D721Med (cell line): ENCODE measurements at regions not wholly inside any gene's neighbourhood (a gene's known extent, or its start where the extent isn't known, plus 50 kb on each side); places are given as distances from the start of the nearest gene placed in this dataset.

Experiments
- DNase-seq: peaks from one replicate; pipeline ENCODE4 v3.0.0; 2011; ENCODE audit warnings: low spot score; ENCODE audit not compliant: insufficient read length
- FAIRE-seq: peaks from 2 replicates; lab custom pipeline; 2011; peaks lifted over from hg19 to GRCh38; lab: Jason Lieb, UNC
- TF ChIP-seq, protein P1 (sequence below): IDR thresholded peaks from 2 replicates; pipeline ENCODE4 v1.5.1; 2012; ENCODE audit warnings: mild to moderate bottlenecking, control low read depth; ENCODE audit not compliant: insufficient read depth; ENCODE audit errors: missing control alignments

DNA sequence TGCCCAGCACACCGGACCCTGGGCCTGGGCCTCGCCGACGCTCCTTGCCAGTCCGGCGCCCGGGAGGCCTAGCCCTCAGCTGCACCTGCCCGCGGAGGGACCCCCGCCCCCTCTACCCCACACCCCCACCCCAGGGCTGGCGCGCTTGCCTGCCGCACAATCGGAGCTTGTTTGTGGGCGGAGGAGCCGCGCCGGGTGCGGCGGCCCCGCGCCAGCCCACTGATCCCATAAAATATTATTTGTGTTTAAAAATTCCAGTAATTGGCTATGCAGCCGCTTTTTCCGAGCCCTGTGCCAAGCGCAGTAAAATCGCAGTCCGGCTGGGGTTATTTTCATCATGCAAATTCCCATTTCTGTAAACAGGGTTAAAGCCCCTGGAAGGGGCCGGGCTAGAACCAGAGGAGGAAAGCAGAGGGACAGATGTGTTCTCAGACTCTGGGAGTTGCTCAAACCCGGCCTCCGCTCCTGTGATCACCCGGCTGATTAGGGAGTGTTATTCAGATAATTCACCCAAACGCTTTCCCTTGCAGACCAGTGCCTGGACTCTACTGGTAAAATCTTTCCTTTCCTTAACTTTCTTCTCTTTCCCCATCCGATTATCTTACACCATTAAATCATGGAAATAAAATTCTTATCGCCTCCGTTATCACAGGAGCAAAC is 93.1 kb downstream of the NCR2 start:
- no peak for DNase-seq
- FAIRE-seq: no peak
- TF ChIP-seq, protein P1, sequence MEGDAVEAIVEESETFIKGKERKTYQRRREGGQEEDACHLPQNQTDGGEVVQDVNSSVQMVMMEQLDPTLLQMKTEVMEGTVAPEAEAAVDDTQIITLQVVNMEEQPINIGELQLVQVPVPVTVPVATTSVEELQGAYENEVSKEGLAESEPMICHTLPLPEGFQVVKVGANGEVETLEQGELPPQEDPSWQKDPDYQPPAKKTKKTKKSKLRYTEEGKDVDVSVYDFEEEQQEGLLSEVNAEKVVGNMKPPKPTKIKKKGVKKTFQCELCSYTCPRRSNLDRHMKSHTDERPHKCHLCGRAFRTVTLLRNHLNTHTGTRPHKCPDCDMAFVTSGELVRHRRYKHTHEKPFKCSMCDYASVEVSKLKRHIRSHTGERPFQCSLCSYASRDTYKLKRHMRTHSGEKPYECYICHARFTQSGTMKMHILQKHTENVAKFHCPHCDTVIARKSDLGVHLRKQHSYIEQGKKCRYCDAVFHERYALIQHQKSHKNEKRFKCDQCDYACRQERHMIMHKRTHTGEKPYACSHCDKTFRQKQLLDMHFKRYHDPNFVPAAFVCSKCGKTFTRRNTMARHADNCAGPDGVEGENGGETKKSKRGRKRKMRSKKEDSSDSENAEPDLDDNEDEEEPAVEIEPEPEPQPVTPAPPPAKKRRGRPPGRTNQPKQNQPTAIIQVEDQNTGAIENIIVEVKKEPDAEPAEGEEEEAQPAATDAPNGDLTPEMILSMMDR: no peak

- TF ChIP-seq, protein P1: no peak
- no peak for DNase-seq
- FAIRE-seq: no peak
Observed at GRCh38 chr6:41428996-41429421, 93.6 kb downstream of the NCR2 start.

GRCh38 chr6:41429506-41430504 is 94.4 kb downstream of the NCR2 start:
- FAIRE-seq (no peak), DNase-seq (no peak)
- TF ChIP-seq, protein P1: no peak

- DNase-seq (no peak), FAIRE-seq (no peak)
- TF ChIP-seq, protein P1: no peak
Observed at GRCh38 chr6:41430875-41431274, 95.5 kb downstream of the NCR2 start.

GRCh38 chr6:41432280-41432679 is 96.9 kb downstream of the NCR2 start:
- DNase-seq (no peak), FAIRE-seq (no peak)
- TF ChIP-seq, protein P1: no peak

DNA sequence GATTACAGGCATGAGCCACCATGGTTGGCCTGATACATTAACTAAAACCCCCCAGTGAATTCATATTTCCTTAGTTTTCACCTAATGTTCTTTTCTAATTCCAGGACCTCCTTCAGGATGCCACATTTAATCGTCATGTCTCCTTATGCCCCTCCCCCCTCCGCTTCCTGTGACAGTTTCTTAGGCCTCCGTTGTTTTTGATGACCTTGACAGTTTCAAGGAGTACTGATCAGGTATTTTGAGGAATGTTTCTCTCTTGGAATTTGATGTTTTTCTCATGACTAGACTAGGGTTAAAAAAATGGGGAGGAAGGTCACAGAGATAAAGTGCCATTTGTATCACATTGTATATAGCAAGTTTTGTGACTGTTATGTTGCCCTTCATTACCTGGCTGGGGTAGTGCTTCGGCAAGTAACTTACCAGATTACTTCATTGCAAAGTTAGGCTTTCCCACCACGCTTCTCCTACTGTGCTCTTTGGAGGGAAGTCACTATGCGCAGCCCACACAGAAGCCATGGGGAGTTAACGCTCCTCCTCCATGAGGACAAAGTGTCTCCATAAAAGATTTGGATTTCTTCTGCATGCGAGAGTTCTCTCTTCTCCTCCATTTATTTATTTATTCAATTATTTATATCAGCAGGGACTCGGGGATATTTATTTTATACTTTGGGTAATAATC is 99.5 kb downstream of the NCR2 start:
- TF ChIP-seq, protein P1: no peak
- DNase-seq: no peak
- FAIRE-seq: no peak
